Kidney (tissue), 13 donors: ENCODE measurements at regions not wholly inside any gene's neighbourhood (a gene's known extent, or its start where the extent isn't known, plus 50 kb on each side); places are given as distances from the start of the nearest gene placed in this dataset.
"Not testable (repeated sequence)": the region's sequence is repeated elsewhere in the genome, so short reads cannot be mapped to it uniquely, and the experiment has no call there.

Source experiments
- DNase-seq, 5 donors: peaks; one replicate each; pipeline ENCODE4 v3.0.0-alpha.2; 2013 to 2020
- FAIRE-seq: peaks from 2 replicates; lab custom pipeline; 2012; peaks lifted over from hg19 to GRCh38; lab: Jason Lieb, UNC
- H3K27ac ChIP-seq, 2 donors: one replicate each; pipeline ENCODE4 v1.7.0; 2013; ENCODE audit warnings: low read depth in 2 of 2, low read length in 2 of 2, inconsistent platforms in 1 of 2
- H3K27me3 ChIP-seq: one replicate; pipeline ENCODE4 v1.7.1; 2013; ENCODE audit warnings: low read length, inconsistent platforms; ENCODE audit not compliant: control insufficient read depth, insufficient read depth
- H3K36me3 ChIP-seq, 3 donors: one replicate each; pipeline versions ENCODE4 v1.7.0 to v1.7.1; 2013; ENCODE audit warnings: low read length in 3 of 3, control low read depth in 1 of 3, inconsistent platforms in 1 of 3; ENCODE audit not compliant: insufficient read depth in 3 of 3, control insufficient read depth in 2 of 3
- H3K4me1 ChIP-seq, 3 donors: one replicate each; pipeline versions ENCODE4 v1.7.0 to v1.7.1; 2013; ENCODE audit warnings: low read length in 3 of 3, inconsistent platforms in 1 of 3, low read depth in 1 of 3; ENCODE audit not compliant: control insufficient read depth in 2 of 3, insufficient read depth in 2 of 3
- H3K4me3 ChIP-seq, 3 donors: one replicate each; pipeline versions ENCODE4 v1.7.0 to v1.8.1; 2013; ENCODE audit warnings: low read length in 3 of 3, control low read depth in 1 of 3, inconsistent platforms in 1 of 3
- H3K9ac ChIP-seq, 3 donors: one replicate each; pipeline versions ENCODE4 v1.7.0 to v1.7.1; 2013; ENCODE audit warnings: low read length in 3 of 3, control low read depth in 1 of 3, inconsistent platforms in 1 of 3
- H3K9me3 ChIP-seq, 3 donors: one replicate each; pipeline versions ENCODE4 v1.7.0 to v1.7.1; 2013; ENCODE audit warnings: low read length in 3 of 3, control low read depth in 1 of 3, inconsistent platforms in 1 of 3; ENCODE audit not compliant: control insufficient read depth in 2 of 3, insufficient read depth in 1 of 3
- CTCF ChIP-seq: IDR thresholded peaks from 3 replicates; pipeline ENCODE4 v1.5.1; 2012; ENCODE audit warnings: mild to moderate bottlenecking, moderate library complexity, borderline replicate concordance; ENCODE audit not compliant: insufficient read depth; ENCODE audit errors: extremely low read depth
- intact Hi-C: fragments of 100-400 bp; cut with DNase I; formaldehyde crosslinking; loops from one replicate; pipeline ENCODE4 v1.11.1; 2022
- donor health status: control.
- donor health status: control.
- donor health status: control.
- donor health status: control.
- donor health status: control.
- donor health status: DM: yes; HTN: yes; CAD: no.
- donor health status: Normal renal cell carcinoma (clear cell type).

- no peak for DNase-seq
- no peaks in the 10 kb centered on the region for H3K27me3 ChIP-seq
- intact Hi-C loops = no loop called here
- no peak overlapping the region for H3K27ac ChIP-seq
- H3K4me1 ChIP-seq = peaks cover 0 to 4% (median 0%) of the 10 kb centered on the region in 3 donors
- H3K36me3 ChIP-seq = no peaks in the 10 kb centered on the region
- TF ChIP-seq CTCF = no peak
- H3K9me3 ChIP-seq = no peaks in the 10 kb centered on the region
- no peak overlapping the region for H3K9ac ChIP-seq
- no peak for FAIRE-seq
- H3K4me3 ChIP-seq = no peak overlapping the region
Measured at GRCh38 chr18:46236156-46236555, 132.0 kb downstream of the HAUS1 start.

GRCh38 chr18:46237891-46238290 is 133.7 kb downstream of the HAUS1 start:
- no peak for FAIRE-seq
- Histone ChIP-seq H3K9me3 (no peaks in the 10 kb centered on the region), H3K4me1 (peaks cover 0 to 4% (median 0%) of the 10 kb centered on the region in 3 donors), H3K4me3 (no peak overlapping the region), H3K27ac (no peak overlapping the region), H3K27me3 (no peaks in the 10 kb centered on the region), H3K9ac (no peak overlapping the region), H3K36me3 (no peaks in the 10 kb centered on the region)
- intact Hi-C loops = no loop called here
- DNase-seq = no peak
- no peak for TF ChIP-seq CTCF

- no peak for TF ChIP-seq CTCF
- Histone ChIP-seq H3K9me3 (no peaks in the 10 kb centered on the region), H3K4me1 (peaks cover 0 to 3% (median 0%) of the 10 kb centered on the region in 3 donors), H3K27ac (no peak overlapping the region), H3K36me3 (no peaks in the 10 kb centered on the region), H3K27me3 (no peaks in the 10 kb centered on the region), H3K9ac (no peak overlapping the region), H3K4me3 (no peak overlapping the region)
- intact Hi-C loops = no loop called here
- FAIRE-seq (no peak), DNase-seq (no peak)
Measured at GRCh38 chr18:46239549-46239948, 135.4 kb downstream of the HAUS1 start.

- Histone ChIP-seq H3K9me3 (no peaks in the 10 kb centered on the region), H3K27me3 (no peaks in the 10 kb centered on the region), H3K9ac (no peak overlapping the region), H3K4me1 (no peaks in the 10 kb centered on the region), H3K4me3 (no peak overlapping the region), H3K36me3 (no peaks in the 10 kb centered on the region), H3K27ac (no peak overlapping the region)
- DNase-seq = no peak
- no peak for TF ChIP-seq CTCF
- no peak for FAIRE-seq
- intact Hi-C loops = no loop called here
Measured at GRCh38 chr18:46239998-46240397, 135.8 kb downstream of the HAUS1 start.

GRCh38 chr18:46241393-46241792 is 137.2 kb downstream of the HAUS1 start:
- H3K27ac ChIP-seq, FAIRE-seq, H3K9me3 ChIP-seq, H3K36me3 ChIP-seq, DNase-seq, H3K27me3 ChIP-seq, H3K9ac ChIP-seq, H3K4me1 ChIP-seq, H3K4me3 ChIP-seq, intact Hi-C loops: not testable (repeated sequence)
